Breast epithelium (tissue), 3 donors: ENCODE measurements at regions not wholly inside any gene's neighbourhood (a gene's known extent, or its start where the extent isn't known, plus 50 kb on each side); places are given as distances from the start of the nearest gene placed in this dataset.

ENCODE experiments used
- CTCF ChIP-seq, 3 donors: fragments of 450-650 bp; IDR thresholded peaks; one replicate each; pipeline ENCODE4 v1.5.1; 2016 to 2017; ENCODE audit warnings: antibody characterized with exemption in 3 of 3, mild to moderate bottlenecking in 3 of 3, moderate library complexity in 3 of 3
- POLR2A ChIP-seq: fragments of 450-650 bp; IDR thresholded peaks from one replicate; pipeline ENCODE4 v1.6.1; 2016; ENCODE audit warnings: antibody characterized with exemption, mild to moderate bottlenecking, moderate library complexity

DNA sequence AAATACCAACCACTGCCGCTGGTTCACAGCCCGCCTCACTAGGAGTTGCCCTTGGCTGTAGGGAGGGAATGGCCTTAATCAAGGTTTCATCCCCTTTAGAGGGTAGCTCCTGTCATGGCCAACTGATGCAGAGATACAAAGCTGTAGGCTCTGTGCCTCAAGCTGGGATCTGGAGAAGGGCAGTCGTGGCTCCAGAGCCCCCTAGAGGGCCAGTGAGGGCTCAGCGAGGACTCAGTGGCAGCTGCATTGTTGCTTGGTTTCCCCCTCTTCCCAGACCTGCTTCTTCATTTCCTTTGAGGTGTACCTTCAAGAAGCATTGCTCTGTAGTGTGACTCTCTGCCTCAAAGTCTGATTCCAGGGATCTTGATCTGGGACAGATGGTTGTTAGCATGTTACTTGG, 302.1 kb downstream of the LPIN1 start:
- TF ChIP-seq CTCF (IDR thresholded peaks at IDR 0.05) (no peak), POLR2A (no peak)
